OCI-LY1 (cell line): ENCODE measurements at regions not wholly inside any gene's neighbourhood (a gene's known extent, or its start where the extent isn't known, plus 50 kb on each side); places are given as distances from the start of the nearest gene placed in this dataset.

Experiments used
- H2AFZ ChIP-seq: fragments of 200-600 bp; sonication (generic), shearing (Covaris generic); 2 replicates; pipeline ENCODE4 v1.6.0; 2014; ENCODE audit warnings: antibody characterized with exemption, mild to moderate bottlenecking, low read length
- H3F3A ChIP-seq: fragments of 200-600 bp; sonication (generic), shearing (Covaris generic); 2 replicates; pipeline ENCODE4 v1.6.0; 2014; ENCODE audit warnings: mild to moderate bottlenecking, antibody characterized with exemption, low read length, moderate library complexity; ENCODE audit not compliant: insufficient read depth
- H3K27ac ChIP-seq: fragments of 200-600 bp; sonication (generic); 2 replicates; pipeline ENCODE4 v1.5.1; 2014; ENCODE audit warnings: low read length, mixed run types, mild to moderate bottlenecking, low read depth; ENCODE audit not compliant: poor library complexity, severe bottlenecking
- H3K27me3 ChIP-seq: fragments of 200-600 bp; sonication (generic); 2 replicates; pipeline ENCODE4 v1.6.0; 2014; ENCODE audit warnings: antibody characterized with exemption, mild to moderate bottlenecking, low read length, moderate library complexity; ENCODE audit not compliant: insufficient read depth
- H3K36me3 ChIP-seq: fragments of 200-600 bp; sonication (generic); 2 replicates; pipeline ENCODE4 v1.6.1; 2014; ENCODE audit warnings: mild to moderate bottlenecking, antibody characterized with exemption, low read length, moderate library complexity, mixed read lengths; ENCODE audit not compliant: insufficient read depth
- H3K4me1 ChIP-seq: fragments of 200-600 bp; sonication (generic); 2 replicates; pipeline ENCODE4 v1.5.1; 2014; ENCODE audit warnings: mild to moderate bottlenecking, low read length, moderate library complexity; ENCODE audit not compliant: insufficient read depth, severe bottlenecking
- H3K4me2 ChIP-seq: fragments of 200-600 bp; sonication (generic), shearing (Covaris generic); 2 replicates; pipeline ENCODE4 v1.6.1; 2014; ENCODE audit warnings: low read length
- H3K4me3 ChIP-seq: fragments of 200-600 bp; sonication (generic); 2 replicates; pipeline ENCODE4 v1.5.1; 2014; ENCODE audit warnings: low read length, low read depth, mild to moderate bottlenecking, mixed read lengths; ENCODE audit not compliant: poor library complexity, severe bottlenecking
- H3K79me2 ChIP-seq: fragments of 200-600 bp; shearing (Covaris generic); 2 replicates; pipeline ENCODE4 v1.6.1; 2016; ENCODE audit warnings: mixed run types, low read length, mixed read lengths; ENCODE audit not compliant: insufficient read depth
- H3K9ac ChIP-seq: fragments of 200-600 bp; sonication (generic), shearing (Covaris generic); 2 replicates; pipeline ENCODE4 v1.6.1; 2014; ENCODE audit warnings: mild to moderate bottlenecking, low read length, mixed read lengths
- H3K9me2 ChIP-seq: fragments of 200-600 bp; sonication (generic), shearing (Covaris generic); 2 replicates; pipeline ENCODE4 v1.6.1; 2014; ENCODE audit warnings: low read depth, mild to moderate bottlenecking, low read length, mixed read lengths
- H3K9me3 ChIP-seq: fragments of 200-600 bp; shearing (Covaris generic); 2 replicates; pipeline ENCODE4 v1.6.1; 2014; ENCODE audit warnings: low read length, mixed read lengths
- H4K20me1 ChIP-seq: fragments of 200-600 bp; sonication (generic), shearing (Covaris generic); 2 replicates; pipeline ENCODE4 v1.6.0; 2016; ENCODE audit warnings: mild to moderate bottlenecking, low read length; ENCODE audit not compliant: insufficient read depth
- EZH2 ChIP-seq: fragments of 200-600 bp; sonication (generic), shearing (Covaris generic); IDR thresholded peaks from 2 replicates; pipeline ENCODE4 v1.8.0; 2017; ENCODE audit warnings: borderline replicate concordance, mixed run types, mild to moderate bottlenecking, antibody characterized with exemption, low read length, moderate library complexity, mixed read lengths
- TF ChIP-seq, protein P1 (sequence below): fragments of 200-600 bp; sonication (generic), shearing (Covaris generic); IDR thresholded peaks from 2 replicates; pipeline ENCODE4 v1.5.1; 2017; ENCODE audit warnings: mild to moderate bottlenecking, antibody characterized with exemption, low read length, moderate library complexity, mixed read lengths

DNA sequence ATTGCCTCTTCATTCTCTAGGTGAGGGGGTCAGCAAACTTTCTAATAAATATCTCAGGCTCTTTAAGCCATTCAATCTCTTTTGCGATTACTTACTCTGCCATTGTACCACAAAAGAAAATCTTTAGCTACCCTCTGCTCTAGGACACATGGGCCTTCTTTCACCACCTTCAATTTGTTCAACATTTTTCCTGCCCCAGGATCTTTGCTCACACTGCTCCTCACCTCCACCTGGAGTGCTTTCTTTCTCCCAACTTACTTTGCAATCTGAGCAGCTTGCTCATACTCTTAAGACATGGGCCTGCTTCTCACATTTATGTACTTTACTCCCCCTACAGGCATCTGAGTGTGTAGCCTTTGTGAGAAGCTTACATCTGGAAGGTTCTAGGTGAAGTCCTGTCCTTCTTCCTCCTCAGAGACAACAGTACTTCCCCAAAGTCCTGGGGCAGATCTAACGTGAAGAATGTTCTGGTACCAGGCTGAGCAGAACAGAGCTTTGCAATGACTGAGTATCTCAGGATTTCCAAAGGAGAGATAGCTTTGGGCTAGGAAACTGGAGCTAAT lies 55.0 kb upstream of the PRDM5 start:
- Histone ChIP-seq H3K36me3 (no peaks in the 10 kb centered on the region), H4K20me1 (no peaks in the 10 kb centered on the region), H3K9ac (no peak overlapping the region), H3K4me2 (no peak overlapping the region), H3K9me2 (no peaks in the 10 kb centered on the region), H3K79me2 (no peaks in the 10 kb centered on the region; the same call in 1 of the 2 replicates), H3K4me3 (no peak overlapping the region), H3F3A (no peaks in the 10 kb centered on the region), H3K4me1 (no peaks in the 10 kb centered on the region), H3K27ac (no peak overlapping the region), H3K27me3 (no peaks in the 10 kb centered on the region), H2AFZ (no peak overlapping the region), H3K9me3 (no peaks in the 10 kb centered on the region)
- TF ChIP-seq, protein P1, sequence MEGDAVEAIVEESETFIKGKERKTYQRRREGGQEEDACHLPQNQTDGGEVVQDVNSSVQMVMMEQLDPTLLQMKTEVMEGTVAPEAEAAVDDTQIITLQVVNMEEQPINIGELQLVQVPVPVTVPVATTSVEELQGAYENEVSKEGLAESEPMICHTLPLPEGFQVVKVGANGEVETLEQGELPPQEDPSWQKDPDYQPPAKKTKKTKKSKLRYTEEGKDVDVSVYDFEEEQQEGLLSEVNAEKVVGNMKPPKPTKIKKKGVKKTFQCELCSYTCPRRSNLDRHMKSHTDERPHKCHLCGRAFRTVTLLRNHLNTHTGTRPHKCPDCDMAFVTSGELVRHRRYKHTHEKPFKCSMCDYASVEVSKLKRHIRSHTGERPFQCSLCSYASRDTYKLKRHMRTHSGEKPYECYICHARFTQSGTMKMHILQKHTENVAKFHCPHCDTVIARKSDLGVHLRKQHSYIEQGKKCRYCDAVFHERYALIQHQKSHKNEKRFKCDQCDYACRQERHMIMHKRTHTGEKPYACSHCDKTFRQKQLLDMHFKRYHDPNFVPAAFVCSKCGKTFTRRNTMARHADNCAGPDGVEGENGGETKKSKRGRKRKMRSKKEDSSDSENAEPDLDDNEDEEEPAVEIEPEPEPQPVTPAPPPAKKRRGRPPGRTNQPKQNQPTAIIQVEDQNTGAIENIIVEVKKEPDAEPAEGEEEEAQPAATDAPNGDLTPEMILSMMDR = peak; percentile 65
- TF ChIP-seq EZH2 = no peak

DNA sequence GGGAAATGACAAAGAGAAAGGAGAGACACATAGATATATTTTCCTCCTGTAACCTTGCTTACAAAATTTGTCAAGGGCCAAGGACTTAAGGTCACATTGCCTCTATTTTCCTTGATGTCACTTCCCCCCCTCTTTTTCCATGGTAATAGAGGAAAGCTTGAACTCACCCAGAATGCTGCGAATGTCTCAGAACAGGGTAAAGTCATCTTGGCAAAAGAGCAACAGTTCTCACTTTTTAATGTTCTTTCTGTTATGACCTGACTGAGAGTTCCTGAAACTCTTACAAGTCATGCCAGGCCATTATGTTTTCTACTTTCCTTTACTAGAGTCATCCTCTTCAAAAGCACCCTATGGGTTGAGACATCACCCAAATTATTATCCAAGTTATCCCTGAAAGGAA lies 50.7 kb upstream of the PRDM5 start:
- TF ChIP-seq, protein P1 = no peak
- TF ChIP-seq EZH2 = no peak

More for the DNA sequence above, 50.7 kb upstream of the PRDM5 start:
- no peak overlapping the region for H3K9ac ChIP-seq
- H3K79me2 ChIP-seq = no peaks in the 10 kb centered on the region
- no peaks in the 10 kb centered on the region for H4K20me1 ChIP-seq
- H2AFZ ChIP-seq = no peak overlapping the region
- H3K36me3 ChIP-seq = no peaks in the 10 kb centered on the region
- no peaks in the 10 kb centered on the region for H3F3A ChIP-seq
- H3K9me3 ChIP-seq = no peaks in the 10 kb centered on the region
- no peaks in the 10 kb centered on the region for H3K9me2 ChIP-seq
- no peak overlapping the region for H3K4me3 ChIP-seq
- H3K4me1 ChIP-seq = no peaks in the 10 kb centered on the region
- no peak overlapping the region for H3K4me2 ChIP-seq
- no peak overlapping the region for H3K27ac ChIP-seq
- H3K27me3 ChIP-seq = no peaks in the 10 kb centered on the region
